ENCODE measurements at regions not wholly inside any gene's neighbourhood (a gene's known extent, or its start where the extent isn't known, plus 50 kb on each side); places are given as distances from the start of the nearest gene placed in this dataset.

- TF ChIP-seq CTCF (IDR thresholded peaks at IDR 0.05; ENCODE audit: low read length): no peak
- no peak for TF ChIP-seq EZH2 (IDR thresholded peaks at IDR 0.05; ENCODE audit: borderline replicate concordance, low read length)
- H3F3A ChIP-seq (ENCODE audit: insufficient read depth, low read length): no peaks in the 10 kb centered on the region
- H3K27me3 ChIP-seq (ENCODE audit: insufficient read depth, low read length): no peaks in the 10 kb centered on the region
- H3K4me3 ChIP-seq (ENCODE audit: low read depth, low read length, poor library complexity, severe bottlenecking): no peak overlapping the region
- H3K4me2 ChIP-seq (ENCODE audit: low read length): no peak overlapping the region
- no peak overlapping the region for H3K9ac ChIP-seq (ENCODE audit: low read length)
- no peaks in the 10 kb centered on the region for H3K36me3 ChIP-seq (ENCODE audit: insufficient read depth, low read length)
- H4K20me1 ChIP-seq (ENCODE audit: insufficient read depth, low read length): no peaks in the 10 kb centered on the region
- no peak overlapping the region for H3K27ac ChIP-seq (ENCODE audit: low read depth, low read length, poor library complexity, severe bottlenecking)
- no peak overlapping the region for H2AFZ ChIP-seq (ENCODE audit: low read length)
- no peaks in the 10 kb centered on the region for H3K9me2 ChIP-seq (ENCODE audit: low read depth, low read length)
- H3K9me3 ChIP-seq (ENCODE audit: low read length): peaks cover 12% of the 10 kb centered on the region
- no peaks in the 10 kb centered on the region for H3K79me2 ChIP-seq (ENCODE audit: insufficient read depth, low read length)
- H3K4me1 ChIP-seq (ENCODE audit: insufficient read depth, low read length, severe bottlenecking): no peaks in the 10 kb centered on the region
These were observed 144.0 kb downstream of the IRS2 start for GRCh38 chr13:109642358-109642757.

GRCh38 chr13:109636736-109637135 is 149.6 kb downstream of the IRS2 start:
- TF ChIP-seq CTCF (IDR thresholded peaks at IDR 0.05; ENCODE audit: low read length) (no peak), EZH2 (IDR thresholded peaks at IDR 0.05; ENCODE audit: borderline replicate concordance, low read length) (no peak)
- Histone ChIP-seq H2AFZ (ENCODE audit: low read length) (no peak overlapping the region), H3K27me3 (ENCODE audit: insufficient read depth, low read length) (no peaks in the 10 kb centered on the region), H3K4me2 (ENCODE audit: low read length) (no peak overlapping the region), H3K36me3 (ENCODE audit: insufficient read depth, low read length) (no peaks in the 10 kb centered on the region), H3K9ac (ENCODE audit: low read length) (no peak overlapping the region), H3K27ac (ENCODE audit: low read depth, low read length, poor library complexity, severe bottlenecking) (no peak overlapping the region), H3K9me2 (ENCODE audit: low read depth, low read length) (no peaks in the 10 kb centered on the region), H3K9me3 (ENCODE audit: low read length) (peaks cover 12% of the 10 kb centered on the region), H4K20me1 (ENCODE audit: insufficient read depth, low read length) (no peaks in the 10 kb centered on the region), H3K79me2 (ENCODE audit: insufficient read depth, low read length) (no peaks in the 10 kb centered on the region), H3K4me1 (ENCODE audit: insufficient read depth, low read length, severe bottlenecking) (no peaks in the 10 kb centered on the region), H3F3A (ENCODE audit: insufficient read depth, low read length) (no peaks in the 10 kb centered on the region), H3K4me3 (ENCODE audit: low read depth, low read length, poor library complexity, severe bottlenecking) (no peak overlapping the region)

DNA sequence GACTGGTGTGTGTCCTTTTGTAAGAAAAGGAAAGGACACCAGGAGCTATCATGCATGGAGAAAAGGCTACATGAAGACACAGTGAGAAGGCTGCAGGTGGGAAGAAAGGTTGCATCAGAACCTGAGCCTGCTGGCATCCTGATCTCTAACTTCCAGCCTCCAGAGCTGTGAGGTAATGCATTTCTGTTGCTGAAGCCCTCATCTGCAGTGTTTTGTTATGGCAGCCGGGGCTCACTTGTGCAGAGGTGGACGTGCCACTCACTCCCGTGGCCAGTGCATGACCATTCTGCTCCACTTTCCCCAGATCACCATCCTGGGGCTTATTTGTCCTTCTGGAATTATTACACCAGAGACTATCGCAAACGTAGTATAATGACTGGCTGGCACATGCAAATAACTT is 155.3 kb downstream of the IRS2 start:
- no peak overlapping the region for H3K9ac ChIP-seq (ENCODE audit: low read length)
- no peak overlapping the region for H3K27ac ChIP-seq (ENCODE audit: low read depth, low read length, poor library complexity, severe bottlenecking)
- H3K79me2 ChIP-seq (ENCODE audit: insufficient read depth, low read length): no peaks in the 10 kb centered on the region
- no peaks in the 10 kb centered on the region for H3K4me1 ChIP-seq (ENCODE audit: insufficient read depth, low read length, severe bottlenecking)
- H3K9me3 ChIP-seq (ENCODE audit: low read length): no peaks in the 10 kb centered on the region
- H3K4me2 ChIP-seq (ENCODE audit: low read length): no peak overlapping the region
- no peaks in the 10 kb centered on the region for H3K27me3 ChIP-seq (ENCODE audit: insufficient read depth, low read length)
- H3F3A ChIP-seq (ENCODE audit: insufficient read depth, low read length): no peaks in the 10 kb centered on the region
- no peak overlapping the region for H3K4me3 ChIP-seq (ENCODE audit: low read depth, low read length, poor library complexity, severe bottlenecking)
- H3K36me3 ChIP-seq (ENCODE audit: insufficient read depth, low read length): no peaks in the 10 kb centered on the region
- no peaks in the 10 kb centered on the region for H3K9me2 ChIP-seq (ENCODE audit: low read depth, low read length)
- no peaks in the 10 kb centered on the region for H4K20me1 ChIP-seq (ENCODE audit: insufficient read depth, low read length)
- no peak for TF ChIP-seq EZH2 (IDR thresholded peaks at IDR 0.05; ENCODE audit: borderline replicate concordance, low read length)
- no peak for TF ChIP-seq CTCF (IDR thresholded peaks at IDR 0.05; ENCODE audit: low read length)
- H2AFZ ChIP-seq (ENCODE audit: low read length): no peak overlapping the region
